ENCODE measurements at regions not wholly inside any gene's neighbourhood (a gene's known extent, or its start where the extent isn't known, plus 50 kb on each side); places are given as distances from the start of the nearest gene placed in this dataset.

- TF ChIP-seq CTCF (IDR thresholded peaks at IDR 0.05): no peak
- TF ChIP-seq POLR2A (IDR thresholded peaks at IDR 0.05): no peak
These were observed 546.1 kb upstream of the MAN1A1 start for GRCh38 chr6:119895626-119896025.

All from uterus (tissue), 2 donors.